Neural crest cell (in vitro differentiated cells): ENCODE measurements at regions not wholly inside any gene's neighbourhood (a gene's known extent, or its start where the extent isn't known, plus 50 kb on each side); places are given as distances from the start of the nearest gene placed in this dataset.

Experiments used
- DNase-seq: peaks from one replicate; pipeline ENCODE4 v3.0.0; 2021; ENCODE audit warnings: low read depth, mixed read lengths, low spot score
- H3K27ac Mint-ChIP-seq: one replicate; pipeline ENCODE4 v1.8.0; 2021; ENCODE audit warnings: mild to moderate bottlenecking, mixed read lengths; ENCODE audit not compliant: unreplicated experiment
- H3K27me3 Mint-ChIP-seq: 2 replicates; pipeline ENCODE4 v1.8.0; 2021; ENCODE audit warnings: low read depth, mild to moderate bottlenecking, mixed read lengths
- H3K36me3 Mint-ChIP-seq: 2 replicates; pipeline ENCODE4 v1.8.0; 2021; ENCODE audit warnings: low read depth, mild to moderate bottlenecking, mixed read lengths
- H3K4me1 Mint-ChIP-seq: 2 replicates; pipeline ENCODE4 v1.8.0; 2021; ENCODE audit warnings: mixed read lengths
- H3K4me3 Mint-ChIP-seq: one replicate; pipeline ENCODE4 v1.8.0; 2021; ENCODE audit warnings: mild to moderate bottlenecking, mixed read lengths
- H3K9me3 Mint-ChIP-seq: 2 replicates; pipeline ENCODE4 v1.8.0; 2021; ENCODE audit warnings: mixed read lengths
- TF ChIP-seq, protein P1 (sequence below): fragments of 200-600 bp; sonication (generic); conservative IDR thresholded peaks from 2 replicates; pipeline ENCODE4 v1.5.0; 2021; ENCODE audit warnings: antibody characterized with exemption, mild to moderate bottlenecking

DNA sequence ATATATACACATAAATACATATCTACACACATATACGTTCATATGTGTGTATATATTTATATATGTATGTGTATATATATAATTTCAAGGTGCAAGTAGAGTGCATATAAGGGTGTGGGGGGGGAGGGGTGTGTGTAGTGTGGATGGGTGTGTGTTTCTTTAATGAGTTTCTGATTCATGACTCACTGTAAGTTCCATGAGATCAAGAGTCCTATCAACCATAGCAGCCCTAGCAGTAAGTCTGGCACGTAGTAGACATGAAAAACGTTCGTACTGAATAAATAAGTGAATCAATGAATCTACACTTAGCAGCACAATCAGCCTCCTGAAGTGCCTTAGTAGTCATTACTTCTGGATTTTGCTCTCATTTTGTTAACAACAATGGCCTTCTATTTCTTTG lies 61.9 kb upstream of the KRTAP11-1 start:
- no peaks in the 10 kb centered on the region for H3K9me3 Mint-ChIP-seq
- peaks cover 12% of the 10 kb centered on the region for H3K27me3 Mint-ChIP-seq
- no peak overlapping the region for H3K4me3 Mint-ChIP-seq
- H3K4me1 Mint-ChIP-seq = no peaks in the 10 kb centered on the region
- TF ChIP-seq, protein P1, sequence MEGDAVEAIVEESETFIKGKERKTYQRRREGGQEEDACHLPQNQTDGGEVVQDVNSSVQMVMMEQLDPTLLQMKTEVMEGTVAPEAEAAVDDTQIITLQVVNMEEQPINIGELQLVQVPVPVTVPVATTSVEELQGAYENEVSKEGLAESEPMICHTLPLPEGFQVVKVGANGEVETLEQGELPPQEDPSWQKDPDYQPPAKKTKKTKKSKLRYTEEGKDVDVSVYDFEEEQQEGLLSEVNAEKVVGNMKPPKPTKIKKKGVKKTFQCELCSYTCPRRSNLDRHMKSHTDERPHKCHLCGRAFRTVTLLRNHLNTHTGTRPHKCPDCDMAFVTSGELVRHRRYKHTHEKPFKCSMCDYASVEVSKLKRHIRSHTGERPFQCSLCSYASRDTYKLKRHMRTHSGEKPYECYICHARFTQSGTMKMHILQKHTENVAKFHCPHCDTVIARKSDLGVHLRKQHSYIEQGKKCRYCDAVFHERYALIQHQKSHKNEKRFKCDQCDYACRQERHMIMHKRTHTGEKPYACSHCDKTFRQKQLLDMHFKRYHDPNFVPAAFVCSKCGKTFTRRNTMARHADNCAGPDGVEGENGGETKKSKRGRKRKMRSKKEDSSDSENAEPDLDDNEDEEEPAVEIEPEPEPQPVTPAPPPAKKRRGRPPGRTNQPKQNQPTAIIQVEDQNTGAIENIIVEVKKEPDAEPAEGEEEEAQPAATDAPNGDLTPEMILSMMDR = no peak
- no peak overlapping the region for H3K27ac Mint-ChIP-seq
- no peaks in the 10 kb centered on the region for H3K36me3 Mint-ChIP-seq
- DNase-seq = no peak

DNA sequence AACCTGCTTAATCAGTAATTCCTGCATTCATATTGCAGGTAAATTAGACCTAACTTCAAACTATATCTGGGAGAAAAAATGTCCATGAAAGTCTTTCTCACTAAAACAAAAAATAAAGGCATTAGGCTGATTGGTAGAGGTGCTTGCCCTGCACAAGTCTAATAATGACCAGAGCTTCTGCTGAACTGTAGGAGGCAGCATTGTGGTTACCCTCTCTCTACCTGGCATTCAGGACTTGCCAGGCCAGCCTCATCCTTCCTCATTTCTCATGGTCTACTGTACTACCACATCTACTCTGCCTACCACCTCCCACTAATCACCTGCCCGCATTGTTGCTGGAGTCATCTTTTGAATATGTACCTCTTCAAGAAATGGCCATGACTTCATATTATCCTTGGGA lies 60.8 kb upstream of the KRTAP11-1 start:
- Mint-ChIP-seq H3K4me3 (no peak overlapping the region), H3K36me3 (no peaks in the 10 kb centered on the region), H3K9me3 (no peaks in the 10 kb centered on the region), H3K27ac (no peak overlapping the region), H3K27me3 (peaks cover 12% of the 10 kb centered on the region), H3K4me1 (no peaks in the 10 kb centered on the region)
- TF ChIP-seq, protein P1 = no peak
- DNase-seq = no peak

DNA sequence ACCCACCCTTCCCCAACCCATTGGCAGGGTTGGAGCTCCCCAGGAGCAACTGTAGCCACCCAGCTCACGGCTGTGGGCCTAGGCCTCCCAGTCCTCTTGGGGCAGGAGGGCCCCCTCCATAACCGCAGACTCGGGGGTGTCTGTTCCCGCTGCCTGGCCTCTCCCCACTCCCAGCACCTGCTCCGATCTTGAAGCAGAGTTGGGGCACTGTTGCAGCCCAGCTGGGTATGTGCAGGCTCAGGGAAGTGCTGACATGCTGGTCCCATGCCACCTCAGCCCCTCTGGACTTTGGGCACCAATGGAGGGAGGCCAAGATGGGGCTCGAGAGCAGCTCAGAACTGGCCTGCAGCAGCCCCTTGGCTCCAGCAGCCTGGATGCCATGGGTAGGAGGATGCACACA lies 54.8 kb upstream of the KRTAP11-1 start:
- peaks cover 3% of the 10 kb centered on the region for H3K9me3 Mint-ChIP-seq
- no peak overlapping the region for H3K27ac Mint-ChIP-seq
- no peaks in the 10 kb centered on the region for H3K36me3 Mint-ChIP-seq
- no peak overlapping the region for H3K4me3 Mint-ChIP-seq
- H3K4me1 Mint-ChIP-seq = no peaks in the 10 kb centered on the region
- DNase-seq = no peak
- peaks cover 3% of the 10 kb centered on the region for H3K27me3 Mint-ChIP-seq
- TF ChIP-seq, protein P1 = no peak

DNA sequence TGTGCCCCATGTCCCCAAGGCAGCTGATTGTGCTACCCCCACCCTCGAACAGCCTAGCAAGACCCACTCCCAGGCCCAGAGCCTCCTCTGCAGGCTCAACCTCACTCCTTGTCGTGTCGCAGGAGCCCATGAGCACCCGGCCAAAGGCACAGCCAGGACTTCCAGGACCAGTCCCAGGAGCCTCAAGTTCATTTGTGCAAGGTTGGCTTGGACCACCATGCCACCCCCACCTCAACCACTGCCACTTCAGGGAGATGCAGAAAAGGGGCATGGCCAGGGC lies 54.4 kb upstream of the KRTAP11-1 start:
- Mint-ChIP-seq H3K27ac (no peak overlapping the region), H3K4me1 (no peaks in the 10 kb centered on the region), H3K9me3 (peaks cover 3% of the 10 kb centered on the region), H3K4me3 (no peak overlapping the region), H3K27me3 (peaks cover 3% of the 10 kb centered on the region), H3K36me3 (no peaks in the 10 kb centered on the region)
- no peak for DNase-seq
- TF ChIP-seq, protein P1 = no peak

DNA sequence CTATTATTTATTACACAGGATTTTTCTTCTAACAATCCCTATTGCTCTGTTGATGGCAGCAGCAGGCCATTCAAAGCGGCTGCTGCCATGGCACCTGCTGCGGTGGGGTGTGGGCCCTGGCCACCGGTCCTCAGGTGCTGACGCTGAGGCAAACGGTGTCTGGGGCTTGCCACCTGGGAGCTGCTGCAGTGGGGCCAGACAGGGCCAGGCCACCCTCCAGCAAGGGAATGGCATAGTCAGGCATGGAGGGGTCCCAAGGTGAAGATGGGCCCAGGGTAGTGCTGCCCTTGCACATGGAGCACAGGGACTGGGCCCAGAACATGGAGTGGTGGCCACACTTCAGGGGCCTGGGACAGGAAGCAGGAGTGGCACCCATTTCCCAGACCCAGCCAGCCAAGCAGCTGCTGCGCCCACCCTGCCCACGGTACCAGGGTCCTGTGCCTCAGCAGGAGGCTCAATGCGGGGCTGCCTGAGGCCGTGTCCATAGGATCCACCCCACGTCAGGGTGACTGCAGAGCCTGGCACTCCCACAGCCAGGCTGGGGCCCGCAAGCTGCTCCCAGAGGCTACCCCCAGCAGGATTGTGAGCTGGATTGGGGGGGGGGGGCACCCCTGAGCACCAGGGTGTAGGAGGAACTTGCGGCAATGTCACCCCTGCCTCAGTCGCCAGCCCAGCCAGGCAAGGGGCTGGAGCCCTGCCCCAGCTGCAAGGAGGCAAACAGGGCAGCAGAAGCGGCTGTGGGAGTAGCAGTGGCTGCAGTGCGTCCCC lies 53.9 kb upstream of the KRTAP11-1 start:
- TF ChIP-seq, protein P1 = no peak
- H3K36me3 Mint-ChIP-seq = no peaks in the 10 kb centered on the region
- H3K27me3 Mint-ChIP-seq = peaks cover 3% of the 10 kb centered on the region
- no peak overlapping the region for H3K4me3 Mint-ChIP-seq
- no peak overlapping the region for H3K27ac Mint-ChIP-seq
- H3K9me3 Mint-ChIP-seq = peaks cover 3% of the 10 kb centered on the region
- no peak for DNase-seq
- no peaks in the 10 kb centered on the region for H3K4me1 Mint-ChIP-seq
